GM12878 (cell line): ENCODE measurements at regions not wholly inside any gene's neighbourhood (a gene's known extent, or its start where the extent isn't known, plus 50 kb on each side); places are given as distances from the start of the nearest gene placed in this dataset.

ENCODE experiments used
- CBFB ChIP-seq: IDR thresholded peaks from 2 replicates; pipeline ENCODE4 v1.6.1; 2016; ENCODE audit warnings: antibody characterized with exemption, low read depth
- HCFC1 ChIP-seq: fragments of 150-350 bp; IDR thresholded peaks from 2 replicates; pipeline ENCODE4 v1.6.1; 2014; ENCODE audit warnings: low read length
- MEF2A ChIP-seq: IDR thresholded peaks from 2 replicates; pipeline ENCODE4 v1.6.1; 2011; ENCODE audit warnings: low read depth, mild to moderate bottlenecking, low read length, moderate library complexity; ENCODE audit not compliant: insufficient read depth
- YY1 ChIP-seq: IDR thresholded peaks from 2 replicates; pipeline ENCODE4 v1.6.1; 2011; ENCODE audit warnings: low read depth, mild to moderate bottlenecking, low read length
- TF ChIP-seq, protein P1 (sequence below), 3 experiments: IDR thresholded peaks in 2 of 3; conservative IDR thresholded peaks in 1 of 3; 2 replicates each; pipeline ENCODE4 v1.5.1; 2011; ENCODE audit warnings: low read depth in 3 of 3, low read length in 3 of 3, mild to moderate bottlenecking in 3 of 3, control low read depth in 2 of 3, moderate library complexity in 2 of 3, inconsistent platforms in 1 of 3, mixed read lengths in 1 of 3; ENCODE audit not compliant: control insufficient read depth in 2 of 3, insufficient read depth in 1 of 3; ENCODE audit errors: extremely low read depth in 1 of 3

GRCh38 chr1:215018555-215018954 is 64.0 kb upstream of the KCNK2 start:
- TF ChIP-seq, protein P1, sequence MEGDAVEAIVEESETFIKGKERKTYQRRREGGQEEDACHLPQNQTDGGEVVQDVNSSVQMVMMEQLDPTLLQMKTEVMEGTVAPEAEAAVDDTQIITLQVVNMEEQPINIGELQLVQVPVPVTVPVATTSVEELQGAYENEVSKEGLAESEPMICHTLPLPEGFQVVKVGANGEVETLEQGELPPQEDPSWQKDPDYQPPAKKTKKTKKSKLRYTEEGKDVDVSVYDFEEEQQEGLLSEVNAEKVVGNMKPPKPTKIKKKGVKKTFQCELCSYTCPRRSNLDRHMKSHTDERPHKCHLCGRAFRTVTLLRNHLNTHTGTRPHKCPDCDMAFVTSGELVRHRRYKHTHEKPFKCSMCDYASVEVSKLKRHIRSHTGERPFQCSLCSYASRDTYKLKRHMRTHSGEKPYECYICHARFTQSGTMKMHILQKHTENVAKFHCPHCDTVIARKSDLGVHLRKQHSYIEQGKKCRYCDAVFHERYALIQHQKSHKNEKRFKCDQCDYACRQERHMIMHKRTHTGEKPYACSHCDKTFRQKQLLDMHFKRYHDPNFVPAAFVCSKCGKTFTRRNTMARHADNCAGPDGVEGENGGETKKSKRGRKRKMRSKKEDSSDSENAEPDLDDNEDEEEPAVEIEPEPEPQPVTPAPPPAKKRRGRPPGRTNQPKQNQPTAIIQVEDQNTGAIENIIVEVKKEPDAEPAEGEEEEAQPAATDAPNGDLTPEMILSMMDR (IDR thresholded peaks at IDR 0.05 in 2 of 3, conservative IDR thresholded peaks at IDR 0.05 in 1 of 3; ENCODE audit: control insufficient read depth in 2 of 3, extremely low read depth in 1 of 3, insufficient read depth in 1 of 3, low read depth in 3 of 3, low read length in 3 of 3) = no peak
- TF ChIP-seq YY1 (no peak), HCFC1 (no peak), CBFB (no peak), MEF2A (no peak)
